Psoas muscle (tissue), 7 donors: ENCODE measurements at regions not wholly inside any gene's neighbourhood (a gene's known extent, or its start where the extent isn't known, plus 50 kb on each side); places are given as distances from the start of the nearest gene placed in this dataset.

Experiments
- ATAC-seq, 4 donors: fragments of 200-7000 bp; cut with Tn5 transposase; one replicate each; pipeline ENCODE4 v1.9.1; 2020; ENCODE audit warnings: moderate library complexity in 3 of 4, mild to moderate bottlenecking in 2 of 4
- DNase-seq, 2 donors: peaks; one replicate each; pipeline ENCODE4 v3.0.0-alpha.2; 2020
- H3K27ac ChIP-seq: fragments of 200-600 bp; one replicate; pipeline ENCODE4 v1.8.0; 2022
- H3K27me3 ChIP-seq, 3 donors: fragments of 200-600 bp in 1 of 3; one replicate each; pipeline versions ENCODE4 v1.6.1 to v1.8.0; 2013 to 2022; ENCODE audit warnings: low read length in 2 of 3, mild to moderate bottlenecking in 2 of 3, moderate library complexity in 1 of 3; ENCODE audit not compliant: insufficient read depth in 3 of 3
- H3K36me3 ChIP-seq, 2 donors: fragments of 200-600 bp in 1 of 2; one replicate each; pipeline versions ENCODE4 v1.6.1 to v1.8.0; 2013 to 2022; ENCODE audit warnings: low read depth in 1 of 2, mild to moderate bottlenecking in 1 of 2, moderate library complexity in 1 of 2; ENCODE audit not compliant: insufficient read depth in 1 of 2
- H3K4me1 ChIP-seq: fragments of 200-600 bp; one replicate; pipeline ENCODE4 v1.8.0; 2022
- H3K4me3 ChIP-seq: fragments of 200-600 bp; one replicate; pipeline ENCODE4 v1.8.0; 2022; ENCODE audit warnings: mild to moderate bottlenecking
- H3K9me3 ChIP-seq: fragments of 200-600 bp; one replicate; pipeline ENCODE4 v1.8.0; 2022
- WGBS, 3 donors: extraction: QIAGEN DNeasy Blood & Tissue Kit; methylation state at CpG; one replicate each; pipeline versions ENCODE4 v1.1.6 to v1.1.7; 2013; 5-methylcytosine and 5-hydroxymethylcytosine counted together
- intact Hi-C, 2 donors: fragments of 100-400 bp; cut with DNase I; formaldehyde crosslinking; loops; one replicate each; pipeline versions ENCODE4 v1.11.0 to v1.14.2; 2022
- TF ChIP-seq, protein P1 (sequence below): fragments of 200-600 bp; IDR thresholded peaks from one replicate; pipeline ENCODE4 v1.8.0; 2022; ENCODE audit warnings: antibody characterized with exemption
- donor health status: healthy with polysubstance abuse.
- donor health status: DM: no; HTN: no; CAD: no; lungs with moderate emphysema.
- donor health status: Bipolar disorder and iron deficiency.
- donor health status: healthy.
- donor health status: DM: yes; HTN: yes; CAD: no.
- donor health status: DM: no; HTN: no; CAD: no.
- donor health status: DM: yes; HTN: yes; CAD: no.

DNA sequence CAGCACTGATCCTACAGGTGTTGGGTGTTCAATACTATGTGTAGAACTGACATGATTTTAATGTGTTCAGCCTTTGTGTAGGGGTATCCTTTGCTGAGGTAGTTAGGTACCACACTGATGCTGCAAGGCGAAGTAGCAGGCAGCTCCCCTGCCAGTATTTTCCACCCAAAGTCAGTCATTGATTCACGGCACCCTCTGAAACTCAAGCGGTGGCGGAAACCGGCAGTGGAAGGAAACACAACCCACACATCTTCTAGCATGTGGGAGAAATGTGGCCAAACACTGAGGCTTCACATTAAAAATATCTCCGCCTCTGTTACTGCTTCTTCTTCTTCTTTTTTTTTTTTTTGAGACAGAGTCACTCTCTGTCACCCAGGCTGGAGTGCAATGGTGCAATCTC is 126.3 kb downstream of the AASDH start:
- WGBS, 3 donors, result 90 to 97% (median 94%) methylated on average over 6 of the region's 6 CpGs
- H3K36me3 ChIP-seq, result no peaks in the 10 kb centered on the region
- peaks cover 0 to 2% (median 0%) of the 10 kb centered on the region in 3 donors for H3K27me3 ChIP-seq
- no peak for ATAC-seq
- DNase-seq, result no peak
- no peaks in the 10 kb centered on the region for H3K4me1 ChIP-seq
- no peak overlapping the region for H3K4me3 ChIP-seq
- TF ChIP-seq, protein P1, sequence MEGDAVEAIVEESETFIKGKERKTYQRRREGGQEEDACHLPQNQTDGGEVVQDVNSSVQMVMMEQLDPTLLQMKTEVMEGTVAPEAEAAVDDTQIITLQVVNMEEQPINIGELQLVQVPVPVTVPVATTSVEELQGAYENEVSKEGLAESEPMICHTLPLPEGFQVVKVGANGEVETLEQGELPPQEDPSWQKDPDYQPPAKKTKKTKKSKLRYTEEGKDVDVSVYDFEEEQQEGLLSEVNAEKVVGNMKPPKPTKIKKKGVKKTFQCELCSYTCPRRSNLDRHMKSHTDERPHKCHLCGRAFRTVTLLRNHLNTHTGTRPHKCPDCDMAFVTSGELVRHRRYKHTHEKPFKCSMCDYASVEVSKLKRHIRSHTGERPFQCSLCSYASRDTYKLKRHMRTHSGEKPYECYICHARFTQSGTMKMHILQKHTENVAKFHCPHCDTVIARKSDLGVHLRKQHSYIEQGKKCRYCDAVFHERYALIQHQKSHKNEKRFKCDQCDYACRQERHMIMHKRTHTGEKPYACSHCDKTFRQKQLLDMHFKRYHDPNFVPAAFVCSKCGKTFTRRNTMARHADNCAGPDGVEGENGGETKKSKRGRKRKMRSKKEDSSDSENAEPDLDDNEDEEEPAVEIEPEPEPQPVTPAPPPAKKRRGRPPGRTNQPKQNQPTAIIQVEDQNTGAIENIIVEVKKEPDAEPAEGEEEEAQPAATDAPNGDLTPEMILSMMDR, result no peak
- no peaks in the 10 kb centered on the region for H3K9me3 ChIP-seq
- no peak overlapping the region for H3K27ac ChIP-seq
- intact Hi-C loops, result no loop called here

DNA sequence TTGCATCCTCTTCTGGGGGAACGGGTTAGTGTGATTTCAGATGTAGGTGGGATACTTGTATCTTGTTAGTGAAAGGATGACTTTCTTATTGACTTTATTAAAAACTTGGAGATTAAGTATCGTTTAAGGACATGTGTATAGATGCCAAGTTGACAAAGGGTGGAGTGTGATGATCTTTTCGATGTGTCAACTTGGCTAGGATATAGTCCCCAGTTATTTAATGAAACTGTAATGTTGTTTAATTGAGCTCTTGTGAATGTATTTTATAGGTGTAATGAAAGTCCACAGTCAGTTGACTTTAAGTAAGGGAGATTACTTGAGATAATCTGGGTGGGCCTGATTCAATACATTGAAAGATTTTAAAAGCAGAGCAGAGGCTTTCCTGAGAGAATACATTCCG is 127.0 kb downstream of the AASDH start:
- no peak overlapping the region for H3K4me3 ChIP-seq
- no peaks in the 10 kb centered on the region for H3K9me3 ChIP-seq
- H3K27ac ChIP-seq, result no peak overlapping the region
- peaks cover 0 to 2% (median 0%) of the 10 kb centered on the region in 3 donors for H3K27me3 ChIP-seq
- TF ChIP-seq, protein P1, result no peak
- no peak for ATAC-seq
- 86 to 91% (median 90%) methylated on average over 4 of the region's 4 CpGs for WGBS, 3 donors
- DNase-seq, result no peak
- no peaks in the 10 kb centered on the region for H3K4me1 ChIP-seq
- intact Hi-C loops, result no loop called here
- no peaks in the 10 kb centered on the region for H3K36me3 ChIP-seq

DNA sequence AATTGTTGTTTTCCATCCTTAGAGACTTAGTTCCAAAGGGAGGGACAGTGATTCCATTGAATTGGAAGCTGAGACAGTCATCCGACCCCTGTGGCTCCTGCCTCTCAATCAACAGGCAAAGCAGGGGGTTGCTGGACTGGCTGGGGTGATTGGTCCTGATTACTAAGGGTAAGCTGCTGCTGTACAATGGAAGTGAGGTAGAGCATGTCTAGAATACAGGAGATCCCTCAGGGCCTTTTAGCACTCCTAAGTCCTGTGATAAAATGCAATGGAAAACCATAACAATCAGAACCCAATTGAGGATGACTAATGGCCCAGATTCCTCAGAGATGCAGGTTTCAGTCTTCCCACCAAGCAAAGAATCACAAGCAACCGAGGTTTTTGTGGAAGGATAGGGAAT is 127.6 kb downstream of the AASDH start:
- H3K9me3 ChIP-seq, result no peaks in the 10 kb centered on the region
- TF ChIP-seq, protein P1, result no peak
- H3K36me3 ChIP-seq, result no peaks in the 10 kb centered on the region
- peaks cover 0 to 2% (median 0%) of the 10 kb centered on the region in 3 donors for H3K27me3 ChIP-seq
- intact Hi-C loops, result no loop called here
- H3K27ac ChIP-seq, result no peak overlapping the region
- DNase-seq, result no peak
- no peaks in the 10 kb centered on the region for H3K4me1 ChIP-seq
- WGBS, 3 donors, result 71 to 78% (median 73%) methylated on average over 2 of the region's 2 CpGs
- no peak overlapping the region for H3K4me3 ChIP-seq
- ATAC-seq, result no peak

DNA sequence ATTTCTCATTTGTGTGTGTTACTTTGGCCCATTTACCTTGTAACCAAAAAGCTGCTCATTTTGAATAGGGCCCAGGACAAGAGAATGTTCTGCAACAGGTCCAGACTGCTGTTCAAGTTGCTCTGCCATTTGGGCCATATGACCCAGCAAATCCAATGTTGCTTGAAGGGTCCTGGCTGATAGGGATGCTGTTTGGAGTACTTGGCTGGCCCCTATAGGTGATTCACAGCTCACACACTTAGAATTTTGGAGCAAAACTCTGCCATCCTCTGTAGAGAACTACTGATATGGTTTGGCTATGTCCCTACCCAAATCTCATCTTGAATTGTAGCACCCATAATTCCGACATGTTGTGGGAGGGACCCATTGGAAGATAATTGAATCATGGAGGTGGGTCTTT is 131.5 kb downstream of the AASDH start:
- Histone ChIP-seq H3K36me3 (no peaks in the 10 kb centered on the region), H3K4me1 (no peaks in the 10 kb centered on the region), H3K4me3 (no peak overlapping the region), H3K9me3 (no peaks in the 10 kb centered on the region), H3K27ac (no peak overlapping the region), H3K27me3 (peaks cover 0 to 2% (median 0%) of the 10 kb centered on the region in 3 donors)
- DNase-seq (no peak), ATAC-seq (no peak)
- TF ChIP-seq, protein P1, result no peak
- WGBS, 3 donors, result 98 to 100% (median 100%) methylated on average over 1 of the region's 1 CpG
- intact Hi-C loops, result no loop called here

DNA sequence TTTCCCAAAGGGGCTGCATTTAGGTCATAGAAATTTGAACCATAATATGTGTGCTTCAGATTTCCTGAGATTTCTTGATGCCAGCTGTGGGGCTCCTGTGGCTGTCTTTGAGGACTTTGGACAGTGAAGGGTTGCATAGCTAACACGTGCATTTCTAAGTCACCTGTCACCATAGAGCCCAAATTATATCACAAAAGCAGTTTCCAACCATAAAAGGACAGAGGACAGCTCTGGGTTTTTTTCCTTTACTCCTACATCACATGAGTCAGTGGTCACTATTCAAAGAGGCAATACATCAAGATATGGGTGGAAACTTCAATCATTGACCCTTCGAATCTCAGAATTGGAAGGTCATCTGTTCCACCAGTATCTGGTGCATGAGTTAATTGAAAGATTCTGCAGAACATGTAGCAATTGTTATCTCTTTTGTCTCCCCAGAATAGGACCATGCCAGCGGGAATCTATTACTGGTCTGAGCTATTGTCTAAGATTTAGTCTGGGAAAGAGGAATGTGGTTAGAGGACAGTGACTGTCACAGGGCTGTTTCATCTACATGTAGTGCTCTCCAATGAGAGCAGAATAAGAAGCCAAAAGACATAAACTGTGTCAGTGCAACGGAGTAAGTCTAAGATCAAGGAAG is 133.5 kb downstream of the AASDH start:
- intact Hi-C loops, result no loop called here
- H3K9me3 ChIP-seq, result no peaks in the 10 kb centered on the region
- ATAC-seq, result no peak
- no peaks in the 10 kb centered on the region for H3K36me3 ChIP-seq
- TF ChIP-seq, protein P1, result no peak
- 69 to 70% (median 70%) methylated on average over 4 of the region's 4 CpGs for WGBS, 3 donors
- DNase-seq, result no peak
- no peaks in the 10 kb centered on the region for H3K4me1 ChIP-seq
- H3K4me3 ChIP-seq, result no peak overlapping the region
- H3K27ac ChIP-seq, result no peak overlapping the region
- H3K27me3 ChIP-seq, result peaks cover 0 to 2% (median 0%) of the 10 kb centered on the region in 3 donors
